ENCODE measurements at regions not wholly inside any gene's neighbourhood (a gene's known extent, or its start where the extent isn't known, plus 50 kb on each side); places are given as distances from the start of the nearest gene placed in this dataset.
"Not testable (repeated sequence)": the region's sequence is repeated elsewhere in the genome, so short reads cannot be mapped to it uniquely, and the experiment has no call there.

GRCh38 chr12:54784115-54784514, 70.2 kb upstream of the MUCL1 start:
- TF ChIP-seq POLR2A (IDR thresholded peaks at IDR 0.05) (no peak), CTCF (IDR thresholded peaks at IDR 0.05) (no peak)
- ATAC-seq = no peak
- no peak overlapping the region for H3K27ac ChIP-seq
- no peak for DNase-seq
- H3K27me3 ChIP-seq = no peaks in the 10 kb centered on the region
- H3K4me1 ChIP-seq = no peaks in the 10 kb centered on the region
- no peak overlapping the region for H3K4me3 ChIP-seq
- intact Hi-C loops (cut with DNase I) = no loop called here
- peaks cover 0 to 12% (median 0%) of the 10 kb centered on the region in 3 donors for H3K9me3 ChIP-seq
- no peaks in the 10 kb centered on the region for H3K36me3 ChIP-seq (replicated peaks in 1 of 2; ENCODE audit: insufficient read depth in 1 of 2, low read depth in 2 of 2)

GRCh38 chr12:54777031-54777430, 77.3 kb upstream of the MUCL1 start:
- intact Hi-C loops (cut with DNase I); ATAC-seq; DNase-seq; H3K9me3 ChIP-seq; H3K27me3 ChIP-seq; H3K36me3 ChIP-seq (replicated peaks in 1 of 2; ENCODE audit: insufficient read depth in 1 of 2, low read depth in 2 of 2); H3K4me1 ChIP-seq; H3K4me3 ChIP-seq; H3K27ac ChIP-seq: not testable (repeated sequence)
- 40 to 60% methylated on average over 1 of the region's 1 CpG for WGBS, 2 donors

GRCh38 chr12:54773593-54773992, 80.7 kb upstream of the MUCL1 start:
- no peaks in the 10 kb centered on the region for H3K4me1 ChIP-seq
- intact Hi-C loops (cut with DNase I) = no loop called here
- TF ChIP-seq CTCF (IDR thresholded peaks at IDR 0.05) = no peak
- no peak for TF ChIP-seq POLR2A (IDR thresholded peaks at IDR 0.05)
- no peaks in the 10 kb centered on the region for H3K36me3 ChIP-seq (replicated peaks in 1 of 2; ENCODE audit: insufficient read depth in 1 of 2, low read depth in 2 of 2)
- no peak for ATAC-seq
- H3K27me3 ChIP-seq = no peaks in the 10 kb centered on the region
- WGBS, 2 donors = 100% methylated on average over 1 of the region's 1 CpG
- no peaks in the 10 kb centered on the region for H3K9me3 ChIP-seq
- H3K4me3 ChIP-seq = no peak overlapping the region
- no peak for DNase-seq
- no peak overlapping the region for H3K27ac ChIP-seq

GRCh38 chr12:54765652-54766051, 88.7 kb upstream of the MUCL1 start:
- intact Hi-C loops (cut with DNase I) = no loop called here
- TF ChIP-seq POLR2A (IDR thresholded peaks at IDR 0.05) (no peak), CTCF (IDR thresholded peaks at IDR 0.05) (no peak)
- H3K4me3 ChIP-seq = no peak overlapping the region
- no peak overlapping the region for H3K27ac ChIP-seq
- ATAC-seq (no peak), DNase-seq (no peak)
- H3K9me3 ChIP-seq = no peaks in the 10 kb centered on the region
- H3K27me3 ChIP-seq = no peaks in the 10 kb centered on the region
- H3K4me1 ChIP-seq = peaks cover 8% of the 10 kb centered on the region
- 4 to 15% methylated on average over 1 of the region's 1 CpG for WGBS, 2 donors
- no peaks in the 10 kb centered on the region for H3K36me3 ChIP-seq (replicated peaks in 1 of 2; ENCODE audit: insufficient read depth in 1 of 2, low read depth in 2 of 2)

- H3K27ac ChIP-seq = no peak overlapping the region
- H3K9me3 ChIP-seq = no peaks in the 10 kb centered on the region
- intact Hi-C loops (cut with DNase I) = no loop called here
- ATAC-seq (no peak), DNase-seq (no peak)
- 8 to 19% methylated on average over 1 of the region's 1 CpG for WGBS, 2 donors
- H3K27me3 ChIP-seq = no peaks in the 10 kb centered on the region
- H3K4me1 ChIP-seq = peaks cover 8% of the 10 kb centered on the region
- H3K4me3 ChIP-seq = no peak overlapping the region
- H3K36me3 ChIP-seq (replicated peaks in 1 of 2; ENCODE audit: insufficient read depth in 1 of 2, low read depth in 2 of 2) = no peaks in the 10 kb centered on the region
- TF ChIP-seq CTCF (IDR thresholded peaks at IDR 0.05) = no peak
- TF ChIP-seq POLR2A (IDR thresholded peaks at IDR 0.05) = no peak
Measured at GRCh38 chr12:54762390-54762789, 91.9 kb upstream of the MUCL1 start.
